ENCODE measurements at regions not wholly inside any gene's neighbourhood (a gene's known extent, or its start where the extent isn't known, plus 50 kb on each side); places are given as distances from the start of the nearest gene placed in this dataset.

DNA sequence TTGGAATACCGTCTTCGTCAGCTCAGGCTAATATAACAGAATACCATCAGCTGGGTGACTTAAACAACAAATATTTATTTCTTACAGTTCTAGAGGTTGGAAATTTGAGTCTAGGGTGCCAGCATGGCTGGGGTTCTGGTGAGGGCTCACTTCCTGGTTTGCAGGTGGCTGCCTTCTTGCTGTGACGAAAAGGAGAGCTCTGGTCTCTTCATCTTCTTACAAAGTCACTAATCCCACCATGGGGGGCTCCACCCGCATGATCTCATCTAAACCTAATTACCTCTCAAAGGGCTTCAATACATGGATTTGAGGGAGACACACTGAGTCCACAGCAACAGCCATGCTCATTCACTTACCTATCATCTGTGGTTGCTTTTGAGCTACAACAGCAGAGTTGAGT lies 78.3 kb downstream of the PSMG1 start:
- DNase-seq = no peak

DNA sequence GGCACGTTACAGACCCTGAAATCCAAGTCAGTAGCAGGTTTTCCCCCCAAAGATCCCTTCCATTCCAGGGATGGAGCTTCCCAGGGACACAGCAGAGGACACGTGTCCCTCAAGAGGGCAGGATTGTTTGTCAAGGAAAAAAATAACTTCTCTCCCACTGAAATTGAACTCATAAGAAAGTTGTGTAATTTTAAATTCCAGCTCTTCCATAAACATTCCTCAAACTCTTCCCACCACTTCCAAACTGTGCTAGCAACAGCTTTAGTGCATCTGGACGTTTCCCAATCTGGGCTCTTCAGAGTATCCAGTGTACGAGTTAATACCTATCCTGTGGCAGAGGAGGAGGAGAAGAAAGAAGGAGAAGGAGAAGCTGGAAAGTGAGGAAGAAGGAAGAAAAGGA lies 79.6 kb downstream of the PSMG1 start:
- DNase-seq = no peak

DNA sequence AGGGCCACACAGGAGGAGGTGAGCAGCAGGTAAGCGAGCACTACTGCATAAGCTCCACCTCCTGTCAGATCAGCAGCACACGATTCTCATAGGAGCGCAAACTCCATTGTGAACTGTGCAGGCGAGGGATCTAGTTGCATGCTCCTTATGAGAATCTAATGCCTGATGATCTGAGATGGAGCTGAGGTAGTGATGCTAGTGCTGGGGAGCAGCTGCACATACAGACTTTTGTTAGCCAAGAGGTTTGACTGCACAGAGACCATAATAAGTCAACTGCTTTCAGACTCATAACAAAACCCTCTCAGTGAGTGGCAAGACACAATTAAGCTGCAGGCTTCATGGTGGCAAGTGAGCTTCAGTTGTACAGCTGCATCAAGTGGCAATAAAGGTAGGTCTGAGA lies 83.4 kb downstream of the PSMG1 start:
- DNase-seq = no peak

DNA sequence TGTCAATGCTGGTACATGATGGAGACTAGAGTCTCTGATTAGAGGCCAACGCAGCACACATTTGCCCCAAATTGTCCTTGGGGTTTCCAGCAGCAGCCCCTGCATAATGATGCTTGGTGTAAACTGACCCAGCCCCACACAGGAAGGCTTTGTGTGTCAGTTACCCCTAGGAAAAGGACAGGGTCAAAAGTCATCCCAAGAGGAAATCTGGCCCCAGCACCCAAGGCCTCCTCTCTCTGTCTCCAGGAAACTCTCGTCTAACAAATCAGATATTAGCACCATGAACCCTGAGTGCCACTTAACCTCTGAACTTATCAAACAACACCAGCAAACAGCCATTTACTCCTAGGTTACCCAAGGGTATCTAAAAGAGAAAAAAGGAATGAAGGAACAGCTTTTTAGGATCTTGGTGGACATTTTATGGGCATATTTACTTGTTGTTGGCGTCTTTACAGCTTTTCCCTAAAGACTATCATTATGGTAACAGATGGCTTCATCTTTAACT lies 84.5 kb downstream of the PSMG1 start:
- DNase-seq = no peak

DNA sequence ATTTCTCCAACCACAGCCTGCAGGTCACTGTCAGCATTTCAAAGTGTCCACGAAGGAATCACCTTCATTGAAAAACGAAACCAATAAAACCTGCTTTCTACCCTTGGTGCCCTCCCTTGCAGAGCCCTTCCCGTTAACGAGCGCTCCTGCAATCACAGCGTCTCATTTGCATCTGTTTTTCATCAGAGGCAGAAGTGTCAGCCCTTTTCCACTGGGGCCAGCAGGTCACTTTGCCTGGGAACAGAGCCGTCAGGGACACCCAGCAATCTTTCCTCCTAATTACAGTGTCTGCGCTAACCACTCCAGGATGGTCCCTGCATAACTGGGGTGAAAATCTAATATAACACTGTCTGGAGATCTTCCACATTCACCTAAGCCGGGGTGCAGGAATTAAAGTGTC lies 85.3 kb downstream of the PSMG1 start:
- DNase-seq = no peak

DNA sequence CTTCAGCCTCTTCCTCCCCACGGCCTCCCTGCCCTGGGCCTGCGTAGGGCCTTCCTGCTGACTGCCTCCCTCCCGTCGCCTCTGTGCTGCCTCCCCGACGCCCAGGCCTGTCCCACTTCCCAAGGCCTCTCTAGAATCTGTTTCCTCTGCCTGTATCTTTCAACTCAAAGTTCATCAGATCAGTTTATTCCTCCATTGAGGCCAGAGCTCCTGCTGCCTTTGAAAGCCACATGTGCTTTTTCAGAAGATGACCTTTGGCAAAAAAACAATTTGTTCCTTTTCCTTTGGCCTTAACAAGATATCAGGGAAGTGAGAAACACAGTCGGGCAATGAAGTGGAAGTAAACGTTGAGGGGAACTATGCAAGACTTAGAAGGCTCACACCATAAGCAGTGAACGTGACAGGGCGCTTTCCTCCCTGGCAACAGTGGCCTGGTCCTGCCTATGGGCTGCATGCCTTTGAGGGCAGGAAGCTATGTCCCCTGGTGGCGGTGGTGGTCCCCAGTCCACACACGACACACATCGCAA lies 85.9 kb downstream of the PSMG1 start:
- DNase-seq = no peak

DNA sequence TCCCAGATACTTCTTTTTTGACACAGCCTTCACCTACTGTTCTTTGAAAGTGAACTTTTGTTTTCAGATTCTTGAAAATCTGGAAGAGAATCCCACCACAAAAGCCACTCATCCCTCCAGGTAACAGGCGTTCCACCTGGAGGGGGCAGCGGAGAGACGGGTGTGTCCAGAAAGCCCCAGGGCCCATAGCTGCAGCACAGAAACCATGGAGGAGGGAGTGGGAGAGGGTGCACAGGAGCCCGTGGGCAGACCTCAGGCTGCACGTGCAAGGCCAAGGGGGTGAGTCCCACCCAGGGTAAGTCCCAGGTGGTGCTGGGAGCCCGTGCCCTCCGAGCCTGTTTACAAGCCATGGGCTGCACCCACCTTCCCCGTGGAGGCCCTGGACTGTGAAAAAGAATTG lies 86.5 kb downstream of the PSMG1 start:
- DNase-seq = no peak

DNA sequence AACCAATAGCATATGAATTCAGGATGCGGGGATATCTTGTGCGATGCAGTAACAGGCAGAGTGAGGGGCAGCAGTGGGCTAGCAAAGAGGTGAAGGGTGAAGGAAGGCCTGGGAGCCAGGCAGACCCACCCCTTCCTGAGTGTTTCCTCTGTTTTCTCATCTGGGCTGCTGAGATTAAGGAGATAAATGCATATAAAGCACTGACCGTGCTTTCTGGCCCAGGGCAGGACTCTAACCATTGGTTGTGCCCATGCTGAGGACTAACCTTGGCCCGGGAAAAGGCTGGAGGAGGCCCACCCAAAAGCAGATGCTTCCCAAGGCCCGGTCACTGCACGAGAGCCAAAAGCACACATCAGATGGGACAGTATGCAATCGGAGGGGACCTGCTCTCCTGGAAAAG lies 87.6 kb downstream of the PSMG1 start:
- no peak for DNase-seq

DNA sequence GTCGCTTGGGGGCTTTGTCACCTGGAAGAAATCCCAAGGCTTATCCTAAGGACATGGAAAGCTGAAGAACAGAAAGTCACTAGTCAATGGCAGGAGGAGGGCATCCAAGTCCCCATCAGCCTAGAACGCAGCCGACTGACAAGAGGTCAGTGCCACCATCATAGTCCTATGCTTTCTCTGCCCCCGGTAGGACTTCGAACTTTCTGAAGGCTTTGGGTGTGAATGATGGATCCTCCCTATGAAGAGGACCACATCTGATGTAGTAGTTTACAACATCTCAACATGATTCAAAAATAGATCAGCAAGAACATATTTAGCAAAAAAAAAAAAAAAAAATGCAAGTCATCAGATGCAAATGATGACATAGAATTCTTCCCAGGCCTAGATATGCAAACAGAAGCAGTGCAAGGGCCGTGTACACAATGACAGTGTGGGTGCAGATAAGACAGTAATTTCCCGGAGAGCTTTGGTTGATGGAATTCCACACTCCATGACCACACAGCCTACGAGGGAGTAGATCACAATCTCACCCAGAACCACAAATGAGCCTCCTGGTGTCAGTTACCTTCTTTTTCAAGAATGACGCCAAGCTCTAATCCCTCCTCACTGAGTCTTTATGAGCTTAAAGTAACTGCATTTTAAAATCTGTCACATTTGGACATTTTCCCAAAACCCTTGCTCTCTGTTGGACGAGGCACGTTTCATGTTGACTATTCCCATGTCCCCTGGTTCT lies 88.2 kb downstream of the PSMG1 start:
- DNase-seq = no peak

DNA sequence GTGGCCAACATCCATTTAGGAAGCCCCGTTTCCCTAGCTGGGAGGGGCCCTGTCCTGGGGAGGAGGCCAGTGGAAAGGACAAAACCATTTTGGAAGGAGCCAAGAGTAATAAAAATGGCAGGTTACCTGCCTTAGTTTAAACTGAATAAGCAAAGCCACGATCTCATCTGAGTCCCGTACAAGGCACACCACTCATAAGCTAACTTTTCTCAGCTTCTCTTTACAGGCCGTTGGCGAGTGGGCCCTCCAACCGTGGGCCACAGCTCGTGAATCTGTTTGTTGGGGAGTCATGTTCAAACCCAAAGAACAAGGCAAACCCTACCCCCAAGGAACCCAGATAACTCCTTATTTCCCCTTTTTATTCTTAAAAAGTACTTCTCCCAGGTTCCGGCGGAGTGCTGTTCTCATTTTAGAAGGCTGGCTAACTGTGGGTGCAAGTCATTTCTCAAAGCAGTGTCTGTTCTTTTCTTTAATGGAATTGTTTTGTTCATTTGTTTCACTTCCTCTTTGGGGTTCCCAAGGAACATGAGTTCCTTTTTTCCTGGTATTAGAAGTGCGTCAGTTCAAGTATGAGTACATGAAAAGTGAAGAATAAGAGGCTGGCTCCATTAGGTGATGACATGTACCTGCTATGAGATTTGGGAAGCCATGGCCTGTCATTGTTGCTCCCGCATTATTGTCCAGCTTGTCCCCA lies 89.0 kb downstream of the PSMG1 start:
- no peak for DNase-seq

DNA sequence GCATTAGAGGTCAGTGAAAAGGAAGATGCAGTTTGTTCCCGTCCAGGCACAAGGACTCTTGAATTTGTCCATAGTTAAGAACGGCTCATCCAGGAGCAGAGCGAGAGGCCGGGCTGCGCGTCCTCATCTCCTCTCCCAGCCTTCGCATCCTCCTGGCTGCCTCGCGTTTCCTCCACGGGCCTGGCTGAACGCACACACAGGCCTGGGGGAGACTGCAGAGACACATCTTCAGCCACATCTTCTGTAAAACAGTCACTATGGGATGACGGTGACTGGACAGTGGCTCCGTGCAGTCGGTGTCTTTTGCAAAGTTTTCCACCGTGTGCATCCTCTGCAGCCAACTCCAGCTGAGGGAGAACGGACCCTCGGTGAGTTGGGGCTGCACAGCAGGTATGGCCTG lies 89.7 kb downstream of the PSMG1 start:
- no peak for DNase-seq

DNA sequence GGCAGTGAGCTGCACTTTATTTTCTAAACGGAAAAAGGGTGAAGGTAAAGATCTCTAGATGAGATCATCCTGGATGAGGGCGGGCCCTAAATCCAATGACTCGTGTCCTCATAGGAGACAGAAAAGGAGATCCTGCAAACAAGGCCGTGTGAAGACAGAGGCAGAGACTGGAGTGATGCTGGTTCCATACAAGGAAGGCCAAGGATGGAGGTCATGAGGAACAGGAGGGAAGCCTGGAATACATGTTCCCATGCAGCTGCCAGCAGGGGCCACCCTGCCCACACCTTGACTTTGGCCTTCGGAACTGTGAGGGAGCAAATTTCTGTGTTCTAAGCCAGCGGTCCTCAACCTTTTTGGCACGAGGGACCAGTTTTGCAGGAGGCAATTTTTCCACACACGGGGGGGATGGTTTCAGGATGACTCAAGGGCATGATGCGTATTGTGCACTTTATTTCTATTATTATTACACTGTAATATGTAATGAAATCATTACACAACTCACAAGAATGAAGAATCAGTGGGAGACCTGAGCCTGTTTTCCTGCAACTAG lies 94.3 kb downstream of the PSMG1 start:
- no peak for DNase-seq

DNA sequence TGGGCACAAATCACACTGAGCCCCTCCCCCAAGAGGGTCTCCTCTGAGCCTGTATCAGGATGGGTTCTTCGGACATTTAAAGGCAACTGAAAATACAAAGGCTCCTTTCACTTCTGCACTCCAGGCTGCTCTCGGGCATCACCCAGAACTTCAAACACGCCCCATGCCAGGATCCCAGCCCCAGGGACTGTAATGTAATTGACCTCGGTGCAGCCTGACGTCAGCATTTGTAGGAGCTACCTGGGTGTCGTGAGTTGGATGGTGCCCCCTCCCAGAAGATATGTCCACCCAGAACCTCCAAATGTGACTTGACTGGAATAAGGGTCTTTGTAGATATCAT lies 95.2 kb downstream of the PSMG1 start:
- no peak for DNase-seq

DNA sequence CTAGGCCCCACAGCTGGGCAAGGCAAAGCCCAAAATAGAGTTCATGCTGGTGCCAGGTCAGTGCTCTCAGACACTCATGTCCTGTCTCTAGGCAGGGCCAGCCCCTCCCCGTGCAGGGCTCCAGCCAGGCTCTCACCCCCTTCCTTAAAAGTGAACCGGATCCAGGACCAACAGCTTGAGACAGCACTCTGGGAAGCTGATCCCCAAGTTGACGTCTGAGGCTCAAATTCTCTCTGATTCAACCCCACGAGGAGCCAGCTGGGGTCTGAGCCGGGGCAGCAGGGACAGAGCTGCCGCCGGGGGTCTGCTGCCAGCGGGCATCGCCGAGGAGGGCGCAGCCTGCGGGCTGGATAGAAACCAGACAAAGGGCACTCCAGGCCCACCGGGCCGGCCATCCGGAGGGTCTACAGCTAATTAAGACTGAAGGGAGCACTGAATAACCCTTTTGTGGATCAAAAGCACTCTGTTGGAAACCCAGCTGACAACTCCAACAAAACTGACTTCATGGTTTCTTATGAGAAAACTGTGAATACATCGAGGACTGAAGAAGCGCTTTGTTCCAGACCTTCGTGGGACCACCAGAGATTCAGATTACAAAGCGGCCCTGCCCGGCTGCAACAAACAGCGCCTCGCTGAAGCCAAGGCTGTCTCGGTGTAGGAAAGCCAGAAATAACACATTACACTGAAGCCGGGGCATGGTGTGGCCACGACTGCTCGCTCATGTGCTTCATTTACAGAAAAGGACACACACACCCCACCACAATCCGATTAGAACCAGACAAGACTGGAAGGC lies 95.8 kb downstream of the PSMG1 start:
- DNase-seq = no peak

DNA sequence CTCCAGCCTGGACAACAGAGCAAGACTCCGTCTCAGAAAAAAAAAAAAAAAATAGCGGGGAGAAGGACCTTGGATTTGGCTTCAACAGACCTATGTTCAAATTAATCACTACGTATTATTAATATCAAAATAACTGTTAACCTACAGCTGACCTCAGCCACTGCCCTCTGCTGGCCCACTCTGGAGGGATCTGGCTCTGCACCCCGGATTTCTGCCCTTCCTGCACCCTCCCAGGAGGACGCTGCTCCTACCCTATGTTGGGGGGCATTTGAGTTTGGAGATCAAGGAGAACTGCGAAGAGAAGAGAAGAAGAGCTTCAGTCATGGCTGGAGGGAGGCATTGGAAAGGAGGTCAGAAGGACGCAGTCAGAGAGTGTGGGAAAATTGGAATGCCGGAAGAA lies 96.7 kb downstream of the PSMG1 start:
- DNase-seq = no peak

DNA sequence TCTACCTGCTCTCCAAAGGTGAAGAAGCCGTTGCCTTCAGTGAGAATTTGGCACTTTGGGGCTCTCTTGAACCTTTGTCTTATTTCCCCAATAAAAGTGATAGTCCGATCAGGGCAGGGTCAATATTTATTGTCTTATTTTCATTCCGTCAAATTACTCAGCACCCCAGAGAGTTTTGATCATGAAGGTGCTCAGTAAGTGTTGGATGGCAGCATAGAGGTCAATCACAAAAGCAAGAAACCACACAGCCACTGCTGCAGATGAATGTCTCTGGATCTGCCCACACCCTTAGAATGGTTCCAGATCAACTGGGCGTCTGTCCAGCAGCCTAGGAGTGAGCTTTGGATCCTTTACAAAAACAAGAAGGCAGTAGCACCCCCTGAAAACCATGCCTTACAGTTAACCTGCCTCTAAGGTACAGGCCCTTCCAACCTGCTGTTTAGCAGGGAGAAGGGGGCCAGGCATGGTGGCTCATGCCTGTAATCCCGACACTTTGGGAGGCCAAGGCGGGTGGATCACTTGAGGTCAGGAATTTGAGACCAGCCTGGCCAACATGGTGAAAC lies 97.3 kb downstream of the PSMG1 start:
- no peak for DNase-seq

DNA sequence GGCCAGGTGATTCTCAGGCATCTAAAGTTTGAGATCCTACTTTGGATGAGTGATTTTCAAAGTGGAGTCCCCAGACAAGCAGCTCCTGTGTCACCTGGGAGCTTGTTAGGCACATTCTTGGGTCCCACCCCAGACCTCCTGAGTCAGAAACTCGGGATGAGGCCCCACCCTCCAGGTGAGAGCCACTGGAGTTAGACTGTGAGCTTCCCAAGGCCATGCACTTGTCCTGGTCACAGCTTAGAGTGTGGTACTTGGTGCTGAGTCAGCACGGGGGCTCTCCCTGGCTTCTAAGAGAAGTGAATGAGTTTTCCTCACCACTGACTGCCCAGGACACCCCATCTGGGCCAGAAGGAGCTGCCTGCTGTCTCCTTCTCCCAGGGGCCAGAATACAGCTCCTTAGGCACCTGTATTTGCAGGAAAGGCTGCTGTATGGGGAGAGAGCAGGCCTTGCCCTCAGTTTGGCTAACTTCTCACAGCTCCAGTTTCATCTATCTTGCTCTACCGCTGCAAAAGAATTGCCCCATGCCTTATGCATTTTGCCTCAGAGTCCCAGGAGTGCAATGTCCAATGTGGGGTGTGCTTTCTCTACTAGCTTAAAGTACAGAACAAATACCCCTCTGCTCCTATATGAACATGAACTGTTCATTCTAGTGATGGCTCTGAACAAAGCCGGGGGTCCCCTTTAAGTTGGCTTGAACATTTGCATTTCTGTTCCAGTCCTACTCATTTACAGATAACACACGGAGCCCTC lies 98.1 kb downstream of the PSMG1 start:
- DNase-seq = no peak

DNA sequence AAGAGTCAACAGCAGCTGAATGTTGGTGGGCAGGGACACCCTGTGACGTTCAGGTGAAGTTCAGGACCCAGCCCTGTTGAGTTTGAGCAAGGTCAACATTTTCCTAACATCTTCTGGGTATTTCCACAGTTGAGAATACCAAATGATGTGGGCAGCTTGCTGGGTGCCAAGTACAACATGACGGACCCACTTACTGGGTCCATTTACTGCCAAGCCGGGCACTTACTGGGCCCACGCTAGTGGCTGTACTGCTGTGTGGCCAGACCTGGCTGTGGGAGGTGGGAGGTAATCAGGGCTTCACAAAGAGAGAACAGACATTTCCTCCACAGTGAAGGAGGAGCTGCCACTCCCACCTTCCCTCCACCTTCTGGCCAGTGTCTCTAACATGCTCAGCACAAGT lies 99.2 kb downstream of the PSMG1 start:
- no peak for DNase-seq

DNA sequence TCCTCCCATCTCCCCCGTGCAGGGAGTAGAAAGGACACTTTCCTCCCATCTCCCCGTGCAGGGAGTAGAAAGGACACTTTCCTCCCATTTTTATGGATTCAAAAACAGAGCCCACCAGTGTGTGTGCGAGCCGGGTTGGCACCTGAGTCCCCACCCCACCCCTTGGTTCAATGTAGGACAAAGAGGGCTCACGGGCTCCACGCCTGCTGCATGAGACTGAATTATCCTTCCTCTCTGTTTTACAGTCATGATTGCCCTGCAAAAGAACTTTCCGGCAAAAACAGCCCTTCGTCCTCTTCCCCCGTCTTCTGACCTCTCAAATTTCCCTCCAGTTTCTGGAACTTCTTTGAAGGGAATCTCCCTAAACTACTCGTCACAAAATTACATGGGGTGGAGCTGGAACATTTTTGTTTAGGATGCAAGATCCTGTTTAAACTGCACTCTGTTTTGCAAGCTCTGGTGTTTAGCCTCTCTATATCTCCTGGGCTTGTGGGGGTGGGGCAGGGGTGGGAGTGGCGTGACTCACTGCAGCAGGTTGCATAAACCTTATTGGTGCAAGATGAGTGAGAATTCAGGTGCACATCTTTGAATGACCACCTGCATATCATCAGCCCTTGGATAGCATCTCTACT lies 99.8 kb downstream of the PSMG1 start:
- DNase-seq = no peak

DNA sequence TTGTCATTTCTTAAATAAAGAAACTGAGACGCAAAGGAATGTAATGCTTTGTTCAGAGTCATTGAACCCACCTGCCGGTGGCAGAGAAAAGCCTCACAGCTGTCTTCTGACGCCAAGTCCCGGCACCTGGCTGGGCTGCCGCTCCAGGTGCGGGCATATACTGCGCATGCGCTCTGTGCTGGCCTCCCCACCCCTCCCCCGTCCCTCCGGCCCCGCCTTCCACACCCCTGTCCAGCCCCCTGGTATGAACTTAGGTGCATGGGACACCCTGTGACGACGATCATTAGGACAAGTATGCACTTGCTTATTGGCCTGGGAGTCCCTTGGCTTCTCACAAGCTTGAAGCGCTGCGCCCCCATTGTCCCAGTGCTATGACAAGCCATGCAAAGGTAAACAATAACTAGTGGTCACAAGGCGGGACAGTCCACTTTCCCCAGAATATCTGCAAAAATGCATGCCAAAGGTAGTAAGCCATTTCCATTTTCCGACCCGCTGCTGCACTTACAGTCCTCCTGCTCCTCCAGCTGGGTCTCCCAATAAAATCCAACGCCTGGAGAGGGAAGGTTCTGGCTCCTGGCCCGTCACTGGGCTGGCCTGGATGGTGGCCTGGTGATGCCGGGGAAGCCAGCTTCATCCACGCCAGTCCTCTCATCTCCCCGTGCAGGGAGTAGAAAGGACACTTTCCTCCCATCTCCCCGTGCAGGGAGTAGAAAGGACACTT lies 100.4 kb downstream of the PSMG1 start:
- peak; percentile 33 for DNase-seq

DNA sequence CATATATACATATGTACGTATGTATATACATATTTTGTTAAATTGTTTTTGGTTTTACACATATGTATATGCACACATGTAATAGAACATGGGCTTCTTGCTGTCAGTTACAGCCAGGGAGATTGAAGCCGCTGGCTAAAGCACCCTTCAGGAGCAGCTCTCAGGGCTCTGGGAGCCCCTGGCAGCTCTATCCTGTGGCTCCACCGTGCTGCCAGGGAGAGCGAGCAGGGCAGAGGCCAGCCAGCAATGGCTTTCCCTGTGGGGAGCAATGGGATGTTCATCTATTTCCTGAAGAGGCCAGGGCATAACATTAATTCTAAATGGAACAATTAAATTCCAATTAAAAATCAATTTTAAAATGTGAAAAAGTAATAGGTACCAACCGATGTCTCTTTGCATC lies 102.9 kb downstream of the PSMG1 start:
- no peak for DNase-seq
